HG03039 (cell line): ENCODE measurements at regions not wholly inside any gene's neighbourhood (a gene's known extent, or its start where the extent isn't known, plus 50 kb on each side); places are given as distances from the start of the nearest gene placed in this dataset.

Source experiments
- ATAC-seq: cut with Tn5 transposase; IDR thresholded peaks from one replicate; pipeline ENCODE4 v1.9.1; 2021; ENCODE audit warnings: mild to moderate bottlenecking, moderate library complexity; ENCODE audit not compliant: unreplicated experiment

GRCh38 chr13:50071379-50071778, 56.1 kb downstream of the KCNRG start:
- ATAC-seq = no peak

GRCh38 chr13:50072676-50073075, 57.4 kb downstream of the KCNRG start:
- ATAC-seq = no peak

- ATAC-seq = no peak
Measured at GRCh38 chr13:50073340-50073739, 58.1 kb downstream of the KCNRG start.

GRCh38 chr13:50074843-50075242, 59.6 kb downstream of the KCNRG start:
- no peak for ATAC-seq

- no peak for ATAC-seq
Measured at GRCh38 chr13:50075619-50076097, 60.4 kb downstream of the KCNRG start.

- ATAC-seq = no peak
Measured at GRCh38 chr13:50077431-50077830, 62.2 kb downstream of the KCNRG start.

- no peak for ATAC-seq
Measured at GRCh38 chr13:50078231-50078894, 63.1 kb downstream of the KCNRG start.

- no peak for ATAC-seq
Measured at GRCh38 chr13:50078895-50079654, 63.8 kb downstream of the KCNRG start.

GRCh38 chr13:50079655-50080202, 64.5 kb downstream of the KCNRG start:
- no peak for ATAC-seq

GRCh38 chr13:50080203-50080910, 65.1 kb downstream of the KCNRG start:
- no peak for ATAC-seq

- peak; percentile 12 for ATAC-seq
Measured at GRCh38 chr13:50080911-50081678, 65.9 kb downstream of the KCNRG start.

GRCh38 chr13:50081679-50082425, 66.6 kb downstream of the KCNRG start:
- peak; percentile 65 for ATAC-seq

- peak; percentile 44 for ATAC-seq
Measured at GRCh38 chr13:50082426-50083281, 67.4 kb downstream of the KCNRG start.

GRCh38 chr13:50085063-50085462, 69.8 kb downstream of the KCNRG start:
- ATAC-seq = no peak

GRCh38 chr13:50089633-50090032, 74.4 kb downstream of the KCNRG start:
- no peak for ATAC-seq

GRCh38 chr13:50090211-50090610, 75.0 kb downstream of the KCNRG start:
- no peak for ATAC-seq

- no peak for ATAC-seq
Measured at GRCh38 chr13:50094615-50095293, 79.5 kb downstream of the KCNRG start.

- ATAC-seq = no peak
Measured at GRCh38 chr13:50098693-50099092, 83.4 kb downstream of the KCNRG start.
